HL-60 (cell line): ENCODE measurements at regions not wholly inside any gene's neighbourhood (a gene's known extent, or its start where the extent isn't known, plus 50 kb on each side); places are given as distances from the start of the nearest gene placed in this dataset.

ENCODE experiments used
- GABPA ChIP-seq: IDR thresholded peaks from 2 replicates; pipeline ENCODE4 v1.6.1; 2012; ENCODE audit warnings: low read depth
- POLR2AphosphoS5 ChIP-seq: IDR thresholded peaks from 2 replicates; pipeline ENCODE4 v1.6.1; 2012; ENCODE audit warnings: low read depth
- REST ChIP-seq: IDR thresholded peaks from 2 replicates; pipeline ENCODE4 v1.6.1; 2012; ENCODE audit warnings: low read depth; ENCODE audit not compliant: insufficient replicate concordance
- TF ChIP-seq, protein P1 (sequence below): IDR thresholded peaks from one replicate; pipeline ENCODE4 v1.5.1; 2011; ENCODE audit warnings: low read length, control low read depth, inconsistent platforms; ENCODE audit not compliant: insufficient read depth

DNA sequence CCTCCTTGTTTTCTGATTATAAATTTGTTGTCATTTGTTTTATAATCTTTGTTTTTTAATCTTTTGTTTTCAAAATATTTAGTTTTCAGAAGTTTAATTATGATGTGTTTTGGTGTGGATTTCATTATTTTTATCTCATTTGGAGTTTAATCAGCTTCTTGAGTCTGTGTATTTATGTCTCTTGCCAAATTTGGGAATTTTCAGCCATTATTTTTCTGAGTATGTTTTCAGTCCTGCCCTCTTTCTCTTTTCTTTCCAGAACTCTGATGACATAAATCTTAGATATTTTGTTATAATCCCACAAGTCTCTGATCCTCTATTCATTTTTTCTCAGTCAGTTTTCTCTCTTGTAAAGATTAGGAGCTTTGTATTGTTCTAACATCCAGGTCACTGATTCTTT is 89.8 kb downstream of the RHOU start:
- TF ChIP-seq, protein P1, sequence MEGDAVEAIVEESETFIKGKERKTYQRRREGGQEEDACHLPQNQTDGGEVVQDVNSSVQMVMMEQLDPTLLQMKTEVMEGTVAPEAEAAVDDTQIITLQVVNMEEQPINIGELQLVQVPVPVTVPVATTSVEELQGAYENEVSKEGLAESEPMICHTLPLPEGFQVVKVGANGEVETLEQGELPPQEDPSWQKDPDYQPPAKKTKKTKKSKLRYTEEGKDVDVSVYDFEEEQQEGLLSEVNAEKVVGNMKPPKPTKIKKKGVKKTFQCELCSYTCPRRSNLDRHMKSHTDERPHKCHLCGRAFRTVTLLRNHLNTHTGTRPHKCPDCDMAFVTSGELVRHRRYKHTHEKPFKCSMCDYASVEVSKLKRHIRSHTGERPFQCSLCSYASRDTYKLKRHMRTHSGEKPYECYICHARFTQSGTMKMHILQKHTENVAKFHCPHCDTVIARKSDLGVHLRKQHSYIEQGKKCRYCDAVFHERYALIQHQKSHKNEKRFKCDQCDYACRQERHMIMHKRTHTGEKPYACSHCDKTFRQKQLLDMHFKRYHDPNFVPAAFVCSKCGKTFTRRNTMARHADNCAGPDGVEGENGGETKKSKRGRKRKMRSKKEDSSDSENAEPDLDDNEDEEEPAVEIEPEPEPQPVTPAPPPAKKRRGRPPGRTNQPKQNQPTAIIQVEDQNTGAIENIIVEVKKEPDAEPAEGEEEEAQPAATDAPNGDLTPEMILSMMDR: no peak
- TF ChIP-seq POLR2AphosphoS5: no peak
- TF ChIP-seq GABPA: no peak
- TF ChIP-seq REST: no peak
